Right lobe of liver (tissue), 6 donors: ENCODE measurements at regions not wholly inside any gene's neighbourhood (a gene's known extent, or its start where the extent isn't known, plus 50 kb on each side); places are given as distances from the start of the nearest gene placed in this dataset.
"Not testable (repeated sequence)": the region's sequence is repeated elsewhere in the genome, so short reads cannot be mapped to it uniquely, and the experiment has no call there.

Experiments used
- ATAC-seq, 4 donors: fragments of 200-7000 bp; cut with Tn5 transposase; one replicate each; pipeline ENCODE4 v1.9.1; 2020; ENCODE audit warnings: mild to moderate bottlenecking in 4 of 4, moderate library complexity in 4 of 4
- DNase-seq, 3 donors: peaks; one replicate each; pipeline ENCODE4 v3.0.0-alpha.2; 2020
- H3K27ac ChIP-seq, 3 donors: fragments of 200-600 bp; one replicate each; pipeline ENCODE4 v1.8.0; 2022
- H3K27me3 ChIP-seq, 2 donors: fragments of 200-600 bp; one replicate each; pipeline ENCODE4 v1.8.0; 2022
- H3K36me3 ChIP-seq, 4 donors: fragments of 200-600 bp; sonication (generic) in 1 of 4; one replicate each; pipeline versions ENCODE4 v1.5.1 to v1.8.0; 2017 to 2022; ENCODE audit warnings: control low read depth in 1 of 4
- H3K4me1 ChIP-seq, 4 donors: fragments of 200-600 bp; sonication (generic) in 1 of 4; one replicate each; pipeline versions ENCODE4 v1.5.1 to v1.8.0; 2017 to 2022; ENCODE audit warnings: control low read depth in 1 of 4
- H3K4me3 ChIP-seq, 3 donors: fragments of 200-600 bp; one replicate each; pipeline ENCODE4 v1.8.0; 2022
- H3K9me3 ChIP-seq, 4 donors: fragments of 200-600 bp; sonication (generic) in 1 of 4; one replicate each; pipeline versions ENCODE4 v1.5.1 to v1.8.0; 2017 to 2022; ENCODE audit warnings: control low read depth in 1 of 4
- POLR2A ChIP-seq: fragments of 450-650 bp; IDR thresholded peaks from one replicate; pipeline ENCODE4 v1.6.1; 2017; ENCODE audit warnings: antibody characterized with exemption, mild to moderate bottlenecking
- WGBS: methylation state at CpG from one replicate; pipeline ENCODE4 v1.1.6; 2018; ENCODE audit warnings: low coverage, low lambda C conversion rate; ENCODE audit not compliant: insufficient coverage; ENCODE audit errors: missing lambda C conversion rate; 5-methylcytosine and 5-hydroxymethylcytosine counted together
- intact Hi-C, 2 donors: fragments of 100-400 bp; cut with DNase I; formaldehyde crosslinking; loops; one replicate each; pipeline versions ENCODE4 v1.11.2 to v1.14.1; 2022
- TF ChIP-seq, protein P1 (sequence below), 4 donors: fragments of 200-600 bp in 3 of 4; fragments of 450-650 bp in 1 of 4; IDR thresholded peaks; one replicate each; pipeline versions ENCODE4 v1.5.1 to v1.8.0; 2016 to 2022; ENCODE audit warnings: antibody characterized with exemption in 4 of 4, mild to moderate bottlenecking in 2 of 4
- donor health status: DM: no; HTN: yes; CAD: no.
- donor health status: DM: no; HTN: no; CAD: no.
- donor health status: DM: no; HTN: no; CAD: no.
- donor health status: DM: no; HTN: yes; CAD: no.
- donor health status: DM: no; HTN: yes; CAD: no.

DNA sequence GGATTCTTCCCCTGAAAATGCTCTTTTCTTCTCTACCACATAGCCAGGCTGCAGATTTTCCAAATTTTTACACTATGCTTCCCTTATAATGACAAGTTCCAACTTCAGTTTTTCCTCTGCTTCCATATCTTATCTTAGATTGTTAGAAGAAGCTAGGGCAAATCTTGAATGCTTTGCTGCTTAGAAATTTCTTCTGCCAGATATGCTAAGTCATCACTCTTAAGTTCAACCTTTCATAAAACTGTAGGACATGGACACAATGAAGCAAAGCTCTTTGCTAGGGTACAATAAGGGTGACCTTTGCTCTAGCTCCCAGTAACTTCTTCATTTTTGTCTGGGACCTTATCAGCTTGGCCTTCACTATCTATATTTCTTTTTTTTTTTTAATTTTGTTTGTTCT is 88.7 kb downstream of the NXNL2 start:
- no peak overlapping the region for H3K4me3 ChIP-seq
- no peaks in the 10 kb centered on the region for H3K36me3 ChIP-seq
- TF ChIP-seq, protein P1, sequence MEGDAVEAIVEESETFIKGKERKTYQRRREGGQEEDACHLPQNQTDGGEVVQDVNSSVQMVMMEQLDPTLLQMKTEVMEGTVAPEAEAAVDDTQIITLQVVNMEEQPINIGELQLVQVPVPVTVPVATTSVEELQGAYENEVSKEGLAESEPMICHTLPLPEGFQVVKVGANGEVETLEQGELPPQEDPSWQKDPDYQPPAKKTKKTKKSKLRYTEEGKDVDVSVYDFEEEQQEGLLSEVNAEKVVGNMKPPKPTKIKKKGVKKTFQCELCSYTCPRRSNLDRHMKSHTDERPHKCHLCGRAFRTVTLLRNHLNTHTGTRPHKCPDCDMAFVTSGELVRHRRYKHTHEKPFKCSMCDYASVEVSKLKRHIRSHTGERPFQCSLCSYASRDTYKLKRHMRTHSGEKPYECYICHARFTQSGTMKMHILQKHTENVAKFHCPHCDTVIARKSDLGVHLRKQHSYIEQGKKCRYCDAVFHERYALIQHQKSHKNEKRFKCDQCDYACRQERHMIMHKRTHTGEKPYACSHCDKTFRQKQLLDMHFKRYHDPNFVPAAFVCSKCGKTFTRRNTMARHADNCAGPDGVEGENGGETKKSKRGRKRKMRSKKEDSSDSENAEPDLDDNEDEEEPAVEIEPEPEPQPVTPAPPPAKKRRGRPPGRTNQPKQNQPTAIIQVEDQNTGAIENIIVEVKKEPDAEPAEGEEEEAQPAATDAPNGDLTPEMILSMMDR (IDR thresholded peaks at IDR 0.05), result no peak
- TF ChIP-seq POLR2A, result no peak
- H3K27ac ChIP-seq, result no peak overlapping the region
- no peak for DNase-seq
- no peaks in the 10 kb centered on the region for H3K9me3 ChIP-seq
- no peak for ATAC-seq
- H3K27me3 ChIP-seq, result no peaks in the 10 kb centered on the region
- H3K4me1 ChIP-seq, result no peaks in the 10 kb centered on the region
- intact Hi-C loops, result no loop called here

DNA sequence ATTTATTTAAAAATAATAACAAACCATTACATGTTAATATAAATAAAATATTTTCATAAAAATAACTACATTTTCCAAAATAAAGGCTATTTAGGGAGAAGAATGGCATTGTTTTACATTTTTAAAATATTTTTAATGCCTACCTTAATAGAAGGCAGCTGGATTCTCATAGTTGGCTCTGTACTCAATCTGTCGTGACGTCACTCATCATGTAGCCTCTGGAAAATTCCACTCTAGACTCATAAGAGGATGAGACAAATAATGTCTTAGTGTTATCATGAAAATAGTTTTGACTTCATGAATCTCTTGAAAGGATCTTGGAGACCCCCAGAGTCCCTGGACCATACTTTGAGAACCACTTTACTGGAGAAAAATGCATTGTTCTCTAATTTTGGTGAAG is 93.1 kb downstream of the NXNL2 start:
- WGBS, result 73% methylated on average over 2 of the region's 2 CpGs
- H3K9me3 ChIP-seq, result no peaks in the 10 kb centered on the region
- intact Hi-C loops, result no loop called here
- H3K4me1 ChIP-seq, result no peaks in the 10 kb centered on the region
- no peaks in the 10 kb centered on the region for H3K36me3 ChIP-seq
- no peak overlapping the region for H3K4me3 ChIP-seq
- ATAC-seq, result no peak
- DNase-seq, result no peak
- no peaks in the 10 kb centered on the region for H3K27me3 ChIP-seq
- no peak overlapping the region for H3K27ac ChIP-seq
- TF ChIP-seq POLR2A, result no peak
- TF ChIP-seq, protein P1 (IDR thresholded peaks at IDR 0.05), result no peak

DNA sequence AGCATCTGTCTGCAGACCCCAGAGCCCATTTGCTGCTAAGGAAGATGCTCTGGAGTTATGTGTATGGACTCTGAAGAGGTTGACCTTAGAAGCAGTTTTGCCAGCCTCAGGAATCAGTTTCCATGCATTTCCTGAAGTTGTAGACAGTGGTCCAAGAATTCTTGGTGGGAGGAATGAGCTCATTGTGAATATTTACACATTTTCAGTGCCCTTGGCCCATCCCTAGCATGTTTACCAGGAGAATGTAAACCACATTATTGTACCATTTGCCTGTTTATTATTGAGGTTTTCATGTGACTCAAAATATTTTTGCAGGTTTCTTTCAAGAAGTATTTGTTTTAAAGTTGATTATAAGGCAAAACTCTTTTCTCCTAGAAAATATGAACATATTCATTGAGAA is 93.8 kb downstream of the NXNL2 start:
- Histone ChIP-seq H3K36me3 (no peaks in the 10 kb centered on the region), H3K27ac (no peak overlapping the region), H3K27me3 (no peaks in the 10 kb centered on the region), H3K4me1 (no peaks in the 10 kb centered on the region), H3K9me3 (no peaks in the 10 kb centered on the region), H3K4me3 (no peak overlapping the region)
- no peak for DNase-seq
- no peak for TF ChIP-seq POLR2A
- TF ChIP-seq, protein P1 (IDR thresholded peaks at IDR 0.05), result no peak
- ATAC-seq, result no peak
- intact Hi-C loops, result no loop called here

DNA sequence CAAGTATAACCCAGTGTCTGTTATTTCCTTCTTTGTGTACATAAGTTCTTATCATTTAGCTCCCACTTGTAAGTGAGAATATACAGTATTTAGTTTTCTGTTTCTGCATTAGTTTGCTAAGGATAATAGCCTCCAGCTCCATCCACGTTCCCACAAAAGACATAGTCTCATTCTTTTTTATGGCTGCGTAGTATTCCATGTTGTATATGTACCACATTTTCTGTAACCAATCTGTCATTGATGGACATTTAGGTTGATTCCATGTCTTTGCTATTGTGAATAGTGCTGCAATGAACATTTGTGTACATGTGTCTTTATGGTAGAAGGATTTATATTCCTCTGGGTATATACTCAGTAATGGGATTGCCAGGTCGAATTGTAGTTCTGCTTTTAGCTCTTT is 95.6 kb downstream of the NXNL2 start:
- WGBS, result 62% methylated on average over 3 of the region's 3 CpGs
- not testable (repeated sequence) for H3K27ac ChIP-seq

DNA sequence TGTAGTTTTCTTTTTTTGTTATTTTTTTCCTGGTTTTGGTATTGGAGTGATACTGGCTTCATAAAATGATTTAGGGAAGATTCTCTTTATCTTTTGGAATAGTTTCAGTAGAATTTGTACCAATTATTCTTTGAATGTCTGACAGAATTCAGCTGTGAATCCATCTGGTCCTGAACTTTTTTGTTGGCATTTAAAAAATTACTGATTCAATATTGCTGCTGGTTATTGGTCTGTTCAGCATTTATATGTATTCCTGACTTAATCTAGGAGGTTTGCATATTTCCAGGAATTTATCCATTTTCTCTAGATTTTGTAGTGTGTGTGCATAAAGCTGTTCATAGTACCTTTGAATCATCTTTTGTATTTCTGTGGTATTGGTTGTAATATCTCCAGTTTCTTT is 100.2 kb downstream of the NXNL2 start:
- intact Hi-C loops, result no loop called here
- no peaks in the 10 kb centered on the region for H3K27me3 ChIP-seq
- TF ChIP-seq, protein P1 (IDR thresholded peaks at IDR 0.05), result no peak
- no peak for TF ChIP-seq POLR2A
- H3K27ac ChIP-seq, result no peak overlapping the region
- DNase-seq (no peak), ATAC-seq (no peak)
- H3K36me3 ChIP-seq, result no peaks in the 10 kb centered on the region
- no peaks in the 10 kb centered on the region for H3K9me3 ChIP-seq
- H3K4me1 ChIP-seq, result no peaks in the 10 kb centered on the region
- no peak overlapping the region for H3K4me3 ChIP-seq

More for the DNA sequence above, 95.6 kb downstream of the NXNL2 start:
- DNase-seq, intact Hi-C loops, H3K9me3 ChIP-seq, H3K36me3 ChIP-seq, H3K4me1 ChIP-seq, H3K27me3 ChIP-seq, H3K4me3 ChIP-seq, ATAC-seq: not testable (repeated sequence)
